SK-N-SH (cell line): ENCODE measurements at regions not wholly inside any gene's neighbourhood (a gene's known extent, or its start where the extent isn't known, plus 50 kb on each side); places are given as distances from the start of the nearest gene placed in this dataset.

ENCODE experiments used
- CTCF ChIP-seq: fragments of 200-600 bp; sonication (generic); IDR thresholded peaks from 2 replicates; pipeline ENCODE4 v1.6.1; 2017; ENCODE audit warnings: antibody characterized with exemption, mild to moderate bottlenecking, moderate library complexity
- ELF1 ChIP-seq: IDR thresholded peaks from 2 replicates; pipeline ENCODE4 v1.4.0; 2012
- EP300 ChIP-seq, 2 experiments: IDR thresholded peaks; 2 replicates each; pipeline versions ENCODE4 v1.4.0 to v1.6.1; 2012; ENCODE audit warnings: borderline replicate concordance in 1 of 2, low read depth in 1 of 2, low read length in 1 of 2
- EZH2phosphoT487 ChIP-seq: fragments of 200-600 bp; sonication (generic); IDR thresholded peaks from 2 replicates; pipeline ENCODE4 v1.6.1; 2017; ENCODE audit warnings: low read depth, mixed run types, mild to moderate bottlenecking, antibody characterized with exemption, moderate library complexity, borderline replicate concordance
- RAD21 ChIP-seq: IDR thresholded peaks from 2 replicates; pipeline ENCODE4 v1.6.1; 2012; ENCODE audit warnings: mild to moderate bottlenecking, low read length
- SIN3A ChIP-seq: IDR thresholded peaks from 2 replicates; pipeline ENCODE4 v1.6.1; 2012; ENCODE audit warnings: low read depth, mild to moderate bottlenecking, low read length, moderate library complexity, borderline replicate concordance

GRCh38 chr12:84294246-84294645 lies 618.4 kb downstream of the SLC6A15 start:
- TF ChIP-seq SIN3A (no peak), RAD21 (no peak), EZH2phosphoT487 (no peak), CTCF (no peak), EP300 (IDR thresholded peaks at IDR 0.05; ENCODE audit: borderline replicate concordance in 1 of 2, low read depth in 1 of 2, low read length in 1 of 2) (no peak), ELF1 (no peak)
